ENCODE measurements at regions not wholly inside any gene's neighbourhood (a gene's known extent, or its start where the extent isn't known, plus 50 kb on each side); places are given as distances from the start of the nearest gene placed in this dataset.

- no peak overlapping the region for H3K27ac ChIP-seq
- no peaks in the 10 kb centered on the region for H3K4me1 ChIP-seq
- H3K27me3 ChIP-seq = no peaks in the 10 kb centered on the region
- H3K9me3 ChIP-seq = no peaks in the 10 kb centered on the region
- ATAC-seq = no peak
- WGBS, 2 donors = 62 to 71% methylated on average over 4 of the region's 4 CpGs
- intact Hi-C loops (cut with DNase I) = no loop called here
- no peak for DNase-seq
- TF ChIP-seq CTCF (IDR thresholded peaks at IDR 0.05) = no peak
- no peaks in the 10 kb centered on the region for H3K36me3 ChIP-seq
- no peak for FAIRE-seq
- H3K4me3 ChIP-seq = no peak overlapping the region
Measured at GRCh38 chr2:181188605-181189004, 208.2 kb downstream of the UBE2E3 start.

GRCh38 chr2:181189951-181190350 lies 209.5 kb downstream of the UBE2E3 start:
- no peaks in the 10 kb centered on the region for H3K27me3 ChIP-seq
- no peaks in the 10 kb centered on the region for H3K4me1 ChIP-seq
- intact Hi-C loops (cut with DNase I) = no loop called here
- WGBS, 2 donors = 18 to 25% methylated on average over 1 of the region's 1 CpG
- no peaks in the 10 kb centered on the region for H3K9me3 ChIP-seq
- TF ChIP-seq CTCF (IDR thresholded peaks at IDR 0.05) = no peak
- FAIRE-seq = no peak
- no peaks in the 10 kb centered on the region for H3K36me3 ChIP-seq
- no peak overlapping the region for H3K4me3 ChIP-seq
- H3K27ac ChIP-seq = no peak overlapping the region
- no peak for ATAC-seq
- no peak for DNase-seq

GRCh38 chr2:181190711-181191110 lies 210.3 kb downstream of the UBE2E3 start:
- 20 to 26% methylated on average over 1 of the region's 1 CpG for WGBS, 2 donors
- intact Hi-C loops (cut with DNase I) = no loop called here
- no peaks in the 10 kb centered on the region for H3K36me3 ChIP-seq
- ATAC-seq = no peak
- DNase-seq = no peak
- no peaks in the 10 kb centered on the region for H3K9me3 ChIP-seq
- TF ChIP-seq CTCF (IDR thresholded peaks at IDR 0.05) = no peak
- no peaks in the 10 kb centered on the region for H3K27me3 ChIP-seq
- no peak overlapping the region for H3K27ac ChIP-seq
- FAIRE-seq = no peak
- no peak overlapping the region for H3K4me3 ChIP-seq
- no peaks in the 10 kb centered on the region for H3K4me1 ChIP-seq

GRCh38 chr2:181193550-181193949 lies 213.1 kb downstream of the UBE2E3 start:
- no peaks in the 10 kb centered on the region for H3K9me3 ChIP-seq
- no peaks in the 10 kb centered on the region for H3K36me3 ChIP-seq
- FAIRE-seq (no peak), DNase-seq (no peak), ATAC-seq (no peak)
- no peaks in the 10 kb centered on the region for H3K4me1 ChIP-seq
- H3K27ac ChIP-seq = no peak overlapping the region
- TF ChIP-seq CTCF (IDR thresholded peaks at IDR 0.05) = no peak
- H3K4me3 ChIP-seq = no peak overlapping the region
- H3K27me3 ChIP-seq = no peaks in the 10 kb centered on the region
- intact Hi-C loops (cut with DNase I) = no loop called here
- 41 to 56% methylated on average over 1 of the region's 1 CpG for WGBS, 2 donors

GRCh38 chr2:181196401-181196800 lies 216.0 kb downstream of the UBE2E3 start:
- Histone ChIP-seq H3K36me3 (no peaks in the 10 kb centered on the region), H3K4me1 (no peaks in the 10 kb centered on the region), H3K27ac (no peak overlapping the region), H3K9me3 (no peaks in the 10 kb centered on the region), H3K27me3 (no peaks in the 10 kb centered on the region), H3K4me3 (no peak overlapping the region)
- TF ChIP-seq CTCF (IDR thresholded peaks at IDR 0.05) = no peak
- no peak for ATAC-seq
- intact Hi-C loops (cut with DNase I) = no loop called here
- no peak for DNase-seq
- no peak for FAIRE-seq
- WGBS, 2 donors = 43 to 55% methylated on average over 4 of the region's 4 CpGs
